Activated CD4-positive, alpha-beta memory T cell treated with anti-CD3 and anti-CD28 coated beads for 36 hours (primary cell): ENCODE measurements at regions not wholly inside any gene's neighbourhood (a gene's known extent, or its start where the extent isn't known, plus 50 kb on each side); places are given as distances from the start of the nearest gene placed in this dataset.

Source experiments
- CTCF ChIA-PET: fragments of 350-600 bp; sonication (Branson Sonifier 250); formaldehyde crosslinking; loops from one replicate; lab custom pipeline; 2021; ENCODE audit warnings: antibody characterized with exemption, inconsistent platforms; lab: Charles Lee
- POLR2A ChIA-PET: fragments of 350-600 bp; sonication (Branson Sonifier 250); formaldehyde crosslinking; loops from one replicate; lab custom pipeline; 2021; ENCODE audit warnings: antibody characterized with exemption; lab: Charles Lee
- DNase-seq: peaks from one replicate; pipeline ENCODE4 v3.0.0-alpha.2; 2020
- H3K27ac Mint-ChIP-seq: one replicate; pipeline ENCODE4 v1.8.0; 2021; ENCODE audit warnings: mixed read lengths
- H3K27me3 Mint-ChIP-seq: one replicate; pipeline ENCODE4 v1.8.0; 2021; ENCODE audit warnings: mixed read lengths
- H3K36me3 Mint-ChIP-seq: one replicate; pipeline ENCODE4 v1.8.0; 2021; ENCODE audit warnings: mixed read lengths
- H3K4me1 Mint-ChIP-seq: one replicate; pipeline ENCODE4 v1.8.0; 2021; ENCODE audit warnings: low read depth, mixed read lengths
- H3K4me3 Mint-ChIP-seq: one replicate; pipeline ENCODE4 v1.8.0; 2021; ENCODE audit warnings: mild to moderate bottlenecking, mixed read lengths
- H3K9me3 Mint-ChIP-seq: one replicate; pipeline ENCODE4 v1.8.0; 2021; ENCODE audit warnings: mixed read lengths
- intact Hi-C: fragments of 100-400 bp; cut with micrococcal nuclease; formaldehyde crosslinking; loops from one replicate; pipeline ENCODE4 v1.15.1; 2023

GRCh38 chrX:131942034-131942433 is 81.1 kb upstream of the STK26 start:
- CTCF ChIA-PET: no interaction called here
- no peaks in the 10 kb centered on the region for H3K36me3 Mint-ChIP-seq
- H3K4me3 Mint-ChIP-seq: no peak overlapping the region
- H3K4me1 Mint-ChIP-seq: peaks cover 12% of the 10 kb centered on the region
- no peak overlapping the region for H3K27ac Mint-ChIP-seq
- POLR2A ChIA-PET: no interaction called here
- no peaks in the 10 kb centered on the region for H3K27me3 Mint-ChIP-seq
- no peaks in the 10 kb centered on the region for H3K9me3 Mint-ChIP-seq
- intact Hi-C loops: no loop called here
- DNase-seq: no peak

GRCh38 chrX:131944936-131945902 is 77.9 kb upstream of the STK26 start:
- H3K4me1 Mint-ChIP-seq: peaks cover 12% of the 10 kb centered on the region
- ChIA-PET CTCF (interaction anchor here (0.7 to 0.8 kb wide), 2 partner anchors 596 to 1579 kb away, joined by 3 read pairs; no protein-coding TSS in a partner anchor), POLR2A (interaction anchor here (0.5 kb wide), 1 partner anchor 1969 kb away, joined by 3 read pairs; no protein-coding TSS in a partner anchor)
- DNase-seq: no peak
- intact Hi-C loops: no loop called here
- H3K36me3 Mint-ChIP-seq: no peaks in the 10 kb centered on the region
- no peak overlapping the region for H3K27ac Mint-ChIP-seq
- no peak overlapping the region for H3K4me3 Mint-ChIP-seq
- H3K9me3 Mint-ChIP-seq: no peaks in the 10 kb centered on the region
- H3K27me3 Mint-ChIP-seq: no peaks in the 10 kb centered on the region

GRCh38 chrX:131951166-131951565 is 71.9 kb upstream of the STK26 start:
- H3K36me3 Mint-ChIP-seq: no peaks in the 10 kb centered on the region
- H3K27me3 Mint-ChIP-seq: no peaks in the 10 kb centered on the region
- CTCF ChIA-PET: no interaction called here
- H3K4me3 Mint-ChIP-seq: no peak overlapping the region
- intact Hi-C loops: no loop called here
- H3K9me3 Mint-ChIP-seq: no peaks in the 10 kb centered on the region
- peaks cover 7% of the 10 kb centered on the region for H3K4me1 Mint-ChIP-seq
- no peak for DNase-seq
- H3K27ac Mint-ChIP-seq: no peak overlapping the region
- POLR2A ChIA-PET: no interaction called here

- POLR2A ChIA-PET: no interaction called here
- Mint-ChIP-seq H3K9me3 (no peaks in the 10 kb centered on the region), H3K27me3 (no peaks in the 10 kb centered on the region), H3K27ac (no peak overlapping the region), H3K36me3 (no peaks in the 10 kb centered on the region), H3K4me1 (peaks cover 7% of the 10 kb centered on the region), H3K4me3 (no peak overlapping the region)
- intact Hi-C loops: loop anchor here (2.0 kb wide), 1 partner anchor 32 kb away; no protein-coding TSS in a partner anchor
- DNase-seq: no peak
- CTCF ChIA-PET: no interaction called here
Measured at GRCh38 chrX:131955099-131955777, 67.9 kb upstream of the STK26 start.

GRCh38 chrX:131958724-131959123 is 64.4 kb upstream of the STK26 start:
- H3K27me3 Mint-ChIP-seq: no peaks in the 10 kb centered on the region
- peaks cover 12% of the 10 kb centered on the region for H3K4me1 Mint-ChIP-seq

GRCh38 chrX:131970347-131970746 is 52.8 kb upstream of the STK26 start:
- intact Hi-C loops: no loop called here
- peaks cover 4% of the 10 kb centered on the region for H3K4me1 Mint-ChIP-seq
- ChIA-PET CTCF (no interaction called here), POLR2A (no interaction called here)
- DNase-seq: no peak
- H3K4me3 Mint-ChIP-seq: no peak overlapping the region
- no peaks in the 10 kb centered on the region for H3K9me3 Mint-ChIP-seq
- H3K27ac Mint-ChIP-seq: no peak overlapping the region
- H3K27me3 Mint-ChIP-seq: no peaks in the 10 kb centered on the region
- no peaks in the 10 kb centered on the region for H3K36me3 Mint-ChIP-seq

More at GRCh38 chrX:131958724-131959123, 64.4 kb upstream of the STK26 start:
- no peak overlapping the region for H3K4me3 Mint-ChIP-seq
- intact Hi-C loops: no loop called here
- H3K27ac Mint-ChIP-seq: no peak overlapping the region
- no peak for DNase-seq
- CTCF ChIA-PET: no interaction called here
- no peaks in the 10 kb centered on the region for H3K36me3 Mint-ChIP-seq
- H3K9me3 Mint-ChIP-seq: no peaks in the 10 kb centered on the region
- POLR2A ChIA-PET: no interaction called here
